Keratinocyte (primary cell): ENCODE measurements at regions not wholly inside any gene's neighbourhood (a gene's known extent, or its start where the extent isn't known, plus 50 kb on each side); places are given as distances from the start of the nearest gene placed in this dataset.

ENCODE experiments used
- CTCF ChIP-seq, 3 experiments: IDR thresholded peaks in 1 of 3; conservative IDR thresholded peaks in 1 of 3; optimal IDR thresholded peaks in 1 of 3; 2 replicates in 2 of 3; 3 replicates in 1 of 3; pipeline versions ENCODE3 to v1.5.1; 2011; ENCODE audit warnings: low read length in 3 of 3, mild to moderate bottlenecking in 3 of 3, moderate library complexity in 2 of 3, control low read depth in 1 of 3, inconsistent platforms in 1 of 3; ENCODE audit not compliant: insufficient read depth in 2 of 3; ENCODE audit errors: extremely low read depth in 1 of 3
- EZH2 ChIP-seq: IDR thresholded peaks from one replicate; pipeline ENCODE4 v1.6.1; 2012; ENCODE audit warnings: inconsistent platforms, mild to moderate bottlenecking, low read length, moderate library complexity

GRCh38 chr4:156019246-156019645 is 65.6 kb upstream of the CTSO start:
- TF ChIP-seq CTCF (optimal IDR thresholded peaks at IDR 0.05 in 1 of 3, IDR thresholded peaks at IDR 0.05 in 1 of 3, conservative IDR thresholded peaks at IDR 0.05 in 1 of 3; ENCODE audit: extremely low read depth in 1 of 3, insufficient read depth in 2 of 3, low read length in 3 of 3) (no peak), EZH2 (no peak)
